ENCODE measurements at regions not wholly inside any gene's neighbourhood (a gene's known extent, or its start where the extent isn't known, plus 50 kb on each side); places are given as distances from the start of the nearest gene placed in this dataset.

DNA sequence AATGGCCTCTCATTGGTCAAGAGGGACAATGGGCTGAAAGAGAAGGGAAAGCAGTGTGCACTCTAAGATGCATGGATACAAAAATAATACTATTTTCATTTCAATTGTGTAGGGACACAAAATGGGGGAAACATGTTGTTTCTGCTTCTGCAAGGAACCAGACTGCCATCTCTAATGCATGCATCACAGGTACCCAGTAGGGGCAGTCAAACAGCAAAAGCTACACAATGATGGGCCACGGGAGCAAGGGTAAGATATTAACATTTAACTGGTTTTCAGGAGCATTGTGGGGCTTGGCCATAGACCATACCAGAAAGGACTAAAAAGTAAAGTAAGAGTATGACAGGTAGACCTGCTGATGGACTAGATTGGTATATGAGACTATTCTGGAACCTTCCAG, 535.8 kb downstream of the SPATA31D1 start:
- intact Hi-C loops (cut with micrococcal nuclease): no loop called here

DNA sequence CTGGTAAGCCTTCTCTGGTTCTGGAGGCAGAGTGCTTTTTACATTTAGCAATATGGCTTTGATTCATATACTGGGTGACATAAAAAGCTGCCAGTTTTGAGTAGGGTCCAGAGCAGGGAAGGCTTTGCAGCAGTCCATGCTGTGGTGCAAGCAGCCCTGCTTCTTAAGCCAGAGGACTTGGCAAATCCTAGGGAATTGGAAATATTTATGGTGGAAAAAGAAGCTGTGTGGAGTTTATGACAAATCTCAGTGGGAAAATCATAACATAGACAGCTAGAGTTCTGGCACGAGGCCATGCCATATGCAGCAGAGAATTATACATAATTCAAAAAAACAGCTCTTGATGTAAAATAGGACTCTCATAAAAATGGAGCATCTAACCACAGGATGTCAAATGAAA, 536.4 kb downstream of the RASEF start:
- H3K4me2 ChIP-seq (ENCODE audit: low read length): no peak overlapping the region
- ChIA-PET RAD21 (ENCODE audit: low non-redundant PET in 1 of 2, low total read pairs in 2 of 2, uncharacterized antibody in 2 of 2, unreplicated experiment in 2 of 2) (no interaction called here), CTCF (no interaction called here), POLR2A (no interaction called here)
- no peaks in the 10 kb centered on the region for H4K20me1 ChIP-seq (ENCODE audit: insufficient read depth)
- ATAC-seq (no peak), DNase-seq (ENCODE audit: low read depth, low spot score) (no peak)
- intact Hi-C loops (cut with micrococcal nuclease): no loop called here
- H2AFZ ChIP-seq (ENCODE audit: low read depth, low read length, poor library complexity, severe bottlenecking): no peak overlapping the region
- peaks cover 0 to 5% of the 10 kb centered on the region in 2 experiments; a peak in 2 of 4 replicates for H3K9me3 ChIP-seq (ENCODE audit: control insufficient read depth in 1 of 2, insufficient read depth in 1 of 2, low read depth in 1 of 2, low read length in 2 of 2)
- no peak overlapping the region for H3K4me3 ChIP-seq (replicated peaks in 1 of 2; ENCODE audit: low read depth in 1 of 2, low read length in 2 of 2)
- H3K79me2 ChIP-seq (ENCODE audit: insufficient read depth, low read length): no peaks in the 10 kb centered on the region
- H3K27ac ChIP-seq (ENCODE audit: low read depth, low read length): no peak overlapping the region
- H3K9me2 ChIP-seq (ENCODE audit: insufficient read depth): no peaks in the 10 kb centered on the region
- no peaks in the 10 kb centered on the region for H3K36me3 ChIP-seq (ENCODE audit: control insufficient read depth in 1 of 2, insufficient read depth in 2 of 2, low read length in 2 of 2)
- no peaks in the 10 kb centered on the region for H3K4me1 ChIP-seq (ENCODE audit: control insufficient read depth in 1 of 2, insufficient read depth in 2 of 2, low read length in 2 of 2)
- H3K27me3 ChIP-seq (ENCODE audit: insufficient read depth, low read length): no peaks in the 10 kb centered on the region
- no TSS peak for BruUV-seq (replicated peaks)
- H3K9ac ChIP-seq (ENCODE audit: low read length): no peak overlapping the region
- TF ChIP-seq POLR2AphosphoS5 (IDR thresholded peaks at IDR 0.05; ENCODE audit: low read depth, low read length) (no peak), CEBPB (IDR thresholded peaks at IDR 0.05; ENCODE audit: low read depth) (no peak), EGR1 (IDR thresholded peaks at IDR 0.05; ENCODE audit: low read depth) (no peak), RAD21 (IDR thresholded peaks at IDR 0.05; ENCODE audit: low read depth) (no peak), TCF7L2 (IDR thresholded peaks at IDR 0.05; ENCODE audit: borderline replicate concordance, extremely low read depth, insufficient read depth, insufficient read length) (no peak), ZNF274 (IDR thresholded peaks at IDR 0.05; ENCODE audit: low read depth, low read length) (no peak), SP1 (IDR thresholded peaks at IDR 0.05; ENCODE audit: low read depth) (no peak), CBX3 (IDR thresholded peaks at IDR 0.05; ENCODE audit: low read depth) (no peak), EZH2 (IDR thresholded peaks at IDR 0.05) (no peak), ZFX (IDR thresholded peaks at IDR 0.05) (no peak), POLR2A (IDR thresholded peaks at IDR 0.05; ENCODE audit: borderline replicate concordance, extremely low read depth, insufficient read depth, insufficient read length) (no peak)
- TF ChIP-seq, protein P1, sequence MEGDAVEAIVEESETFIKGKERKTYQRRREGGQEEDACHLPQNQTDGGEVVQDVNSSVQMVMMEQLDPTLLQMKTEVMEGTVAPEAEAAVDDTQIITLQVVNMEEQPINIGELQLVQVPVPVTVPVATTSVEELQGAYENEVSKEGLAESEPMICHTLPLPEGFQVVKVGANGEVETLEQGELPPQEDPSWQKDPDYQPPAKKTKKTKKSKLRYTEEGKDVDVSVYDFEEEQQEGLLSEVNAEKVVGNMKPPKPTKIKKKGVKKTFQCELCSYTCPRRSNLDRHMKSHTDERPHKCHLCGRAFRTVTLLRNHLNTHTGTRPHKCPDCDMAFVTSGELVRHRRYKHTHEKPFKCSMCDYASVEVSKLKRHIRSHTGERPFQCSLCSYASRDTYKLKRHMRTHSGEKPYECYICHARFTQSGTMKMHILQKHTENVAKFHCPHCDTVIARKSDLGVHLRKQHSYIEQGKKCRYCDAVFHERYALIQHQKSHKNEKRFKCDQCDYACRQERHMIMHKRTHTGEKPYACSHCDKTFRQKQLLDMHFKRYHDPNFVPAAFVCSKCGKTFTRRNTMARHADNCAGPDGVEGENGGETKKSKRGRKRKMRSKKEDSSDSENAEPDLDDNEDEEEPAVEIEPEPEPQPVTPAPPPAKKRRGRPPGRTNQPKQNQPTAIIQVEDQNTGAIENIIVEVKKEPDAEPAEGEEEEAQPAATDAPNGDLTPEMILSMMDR (IDR thresholded peaks at IDR 0.05 in 2 of 3, conservative IDR thresholded peaks at IDR 0.05 in 1 of 3; ENCODE audit: borderline replicate concordance in 1 of 3, insufficient read depth in 1 of 3, low read depth in 2 of 3, low read length in 2 of 3): no peak

More for the DNA sequence above, 535.8 kb downstream of the SPATA31D1 start:
- no peak for ATAC-seq
- Histone ChIP-seq H3K27me3 (ENCODE audit: insufficient read depth, low read length) (no peaks in the 10 kb centered on the region), H3K9ac (ENCODE audit: low read length) (no peak overlapping the region), H3K36me3 (ENCODE audit: control insufficient read depth in 1 of 2, insufficient read depth in 2 of 2, low read length in 2 of 2) (no peaks in the 10 kb centered on the region), H2AFZ (ENCODE audit: low read depth, low read length, poor library complexity, severe bottlenecking) (no peak overlapping the region), H3K4me2 (ENCODE audit: low read length) (no peak overlapping the region), H4K20me1 (ENCODE audit: insufficient read depth) (no peaks in the 10 kb centered on the region), H3K79me2 (ENCODE audit: insufficient read depth, low read length) (no peaks in the 10 kb centered on the region), H3K9me2 (ENCODE audit: insufficient read depth) (no peaks in the 10 kb centered on the region), H3K9me3 (ENCODE audit: control insufficient read depth in 1 of 2, insufficient read depth in 1 of 2, low read depth in 1 of 2, low read length in 2 of 2) (peaks cover 0 to 15% of the 10 kb centered on the region in 2 experiments; a peak in 2 of 4 replicates), H3K4me3 (replicated peaks in 1 of 2; ENCODE audit: low read depth in 1 of 2, low read length in 2 of 2) (no peak overlapping the region), H3K27ac (ENCODE audit: low read depth, low read length) (no peak overlapping the region), H3K4me1 (ENCODE audit: control insufficient read depth in 1 of 2, insufficient read depth in 2 of 2, low read length in 2 of 2) (no peaks in the 10 kb centered on the region)
- TF ChIP-seq SIN3A (IDR thresholded peaks at IDR 0.05; ENCODE audit: low read depth) (no peak), EGR1 (IDR thresholded peaks at IDR 0.05; ENCODE audit: low read depth) (no peak), JUND (IDR thresholded peaks at IDR 0.05) (no peak), FOSL1 (IDR thresholded peaks at IDR 0.05; ENCODE audit: low read depth) (no peak)
- TF ChIP-seq, protein P1 (IDR thresholded peaks at IDR 0.05 in 2 of 3, conservative IDR thresholded peaks at IDR 0.05 in 1 of 3; ENCODE audit: borderline replicate concordance in 1 of 3, insufficient read depth in 1 of 3, low read depth in 2 of 3, low read length in 2 of 3): no peak
- CTCF ChIA-PET: no interaction called here
- no TSS peak for BruUV-seq (replicated peaks)
- RAD21 ChIA-PET (ENCODE audit: low non-redundant PET in 1 of 2, low total read pairs in 2 of 2, uncharacterized antibody in 2 of 2, unreplicated experiment in 2 of 2): no interaction called here
- DNase-seq (ENCODE audit: low read depth, low spot score): no peak
- POLR2A ChIA-PET: no interaction called here
